ENCODE measurements at regions not wholly inside any gene's neighbourhood (a gene's known extent, or its start where the extent isn't known, plus 50 kb on each side); places are given as distances from the start of the nearest gene placed in this dataset.

- TF ChIP-seq CTCF (conservative IDR thresholded peaks at IDR 0.05; ENCODE audit: low read length) = no peak
- TF ChIP-seq EZH2phosphoT487 (IDR thresholded peaks at IDR 0.05; ENCODE audit: borderline replicate concordance) = peak; percentile 44; the same call in 1 of the 2 replicates
Measured at GRCh38 chr2:236366397-236366796, 102.2 kb upstream of the ASB18 start.
